ENCODE measurements at regions not wholly inside any gene's neighbourhood (a gene's known extent, or its start where the extent isn't known, plus 50 kb on each side); places are given as distances from the start of the nearest gene placed in this dataset.

- Histone ChIP-seq H2BK12ac (ENCODE audit: low read depth, low read length) (no peak overlapping the region), H3K56ac (replicated peaks; ENCODE audit: insufficient read length, low read depth, low read length) (no peak overlapping the region), H4K5ac (ENCODE audit: insufficient read length, low read depth, low read length) (no peak overlapping the region), H3K27me3 (replicated peaks in 1 of 4; ENCODE audit: control insufficient read depth in 3 of 4, extremely low read depth in 1 of 4, insufficient read depth in 3 of 4, low read length in 3 of 4) (no peaks in the 10 kb centered on the region; a peak in 1 of 7 replicates), H3K27ac (ENCODE audit: low read depth, low read length) (no peak overlapping the region), H4K20me1 (replicated peaks in 1 of 2; ENCODE audit: control insufficient read depth in 1 of 2, insufficient read depth in 2 of 2, low read length in 2 of 2) (no peaks in the 10 kb centered on the region), H3K23ac (ENCODE audit: insufficient read length) (no peak overlapping the region), H2BK15ac (ENCODE audit: low read length) (no peak overlapping the region), H4K91ac (replicated peaks; ENCODE audit: insufficient read length, low read length) (no peak overlapping the region), H3K4me3 (ENCODE audit: extremely low read depth in 1 of 4, insufficient read depth in 2 of 4, low read depth in 3 of 4, low read length in 4 of 4) (no peak overlapping the region), H3K9me3 (ENCODE audit: insufficient read depth in 2 of 2, low read depth in 1 of 2, low read length in 1 of 2) (no peaks in the 10 kb centered on the region), H3K36me3 (ENCODE audit: control insufficient read depth in 2 of 4, insufficient read depth in 4 of 4, low read length in 3 of 4) (no peaks in the 10 kb centered on the region), H3K4me2 (ENCODE audit: insufficient read depth in 1 of 2, low read depth in 2 of 2, low read length in 2 of 2) (no peak overlapping the region), H2BK5ac (ENCODE audit: low read depth, low read length) (no peak overlapping the region), H4K8ac (ENCODE audit: extremely low read depth, insufficient read depth, low read length) (no peak overlapping the region), H3K23me2 (ENCODE audit: low read depth, low read length) (no peaks in the 10 kb centered on the region; the same call in 1 of the 2 replicates), H3K14ac (ENCODE audit: insufficient read length) (no peak overlapping the region), H3K9ac (replicated peaks in 1 of 4; ENCODE audit: extremely low read depth in 1 of 4, low read depth in 3 of 4, low read length in 3 of 4) (no peak overlapping the region), H3K79me2 (ENCODE audit: control insufficient read depth in 1 of 2, insufficient read depth in 2 of 2, low read length in 2 of 2) (no peaks in the 10 kb centered on the region), H3K4me1 (replicated peaks in 1 of 4; ENCODE audit: control insufficient read depth in 3 of 4, insufficient read depth in 4 of 4, low read length in 3 of 4) (no peaks in the 10 kb centered on the region), H2BK20ac (ENCODE audit: low read length) (no peak overlapping the region), H3K79me1 (ENCODE audit: low read depth, low read length) (no peaks in the 10 kb centered on the region), H2AFZ (ENCODE audit: low read length) (no peak overlapping the region), H3K4ac (replicated peaks; ENCODE audit: insufficient read length, low read depth, low read length) (no peak overlapping the region), H2BK120ac (replicated peaks; ENCODE audit: low read depth, low read length) (no peak overlapping the region), H3K18ac (ENCODE audit: extremely low read depth, low read length) (no peak overlapping the region), H2AK5ac (ENCODE audit: low read depth, low read length) (no peak overlapping the region)
- TF ChIP-seq SAP30 (IDR thresholded peaks at IDR 0.05; ENCODE audit: insufficient read depth, insufficient replicate concordance, low read length): no peak
- TF ChIP-seq CEBPB (IDR thresholded peaks at IDR 0.05; ENCODE audit: low read depth, low read length): no peak
- no peak for TF ChIP-seq EP300 (IDR thresholded peaks at IDR 0.05; ENCODE audit: borderline replicate concordance in 1 of 2, low read depth in 2 of 2, low read length in 2 of 2)
- no peak for TF ChIP-seq EZH2 (IDR thresholded peaks at IDR 0.05; ENCODE audit: low read depth, low read length, severe bottlenecking)
- TF ChIP-seq PHF8 (conservative IDR thresholded peaks at IDR 0.05; ENCODE audit: low read depth, low read length): no peak
- TF ChIP-seq CHD1 (IDR thresholded peaks at IDR 0.05; ENCODE audit: low read depth, low read length): no peak
- TF ChIP-seq TBP (IDR thresholded peaks at IDR 0.05; ENCODE audit: low read depth, low read length): no peak
- TF ChIP-seq RAD21 (IDR thresholded peaks at IDR 0.05 in 1 of 2, conservative IDR thresholded peaks at IDR 0.05 in 1 of 2; ENCODE audit: low read depth in 2 of 2, low read length in 2 of 2): no peak
- no peak for TF ChIP-seq GTF2F1 (IDR thresholded peaks at IDR 0.05; ENCODE audit: borderline replicate concordance, low read depth, low read length)
- POLR2A ChIA-PET (ENCODE audit: partially characterized antibody): no interaction called here
- 83% methylated on average over 4 of the region's 4 CpGs; no CpG with 5 or more reads in 1 of the 2 experiments for WGBS, 2 experiments (ENCODE audit: extremely low coverage in 1 of 2, insufficient coverage in 1 of 2, insufficient read length in 1 of 2, insufficient replicate concordance in 2 of 2, low coverage in 1 of 2, low lambda C conversion rate in 2 of 2, missing lambda C conversion rate in 1 of 2)
- CTCF ChIA-PET (ENCODE audit: partially characterized antibody): no interaction called here
- no peak for DNase-seq (ENCODE audit: low read depth in 1 of 2, low spot score in 2 of 2)
- no peak for FAIRE-seq
Measured at GRCh38 chr3:181431748-181432147, 280.0 kb upstream of the SOX2 start.
